ENCODE measurements at regions not wholly inside any gene's neighbourhood (a gene's known extent, or its start where the extent isn't known, plus 50 kb on each side); places are given as distances from the start of the nearest gene placed in this dataset.

DNA sequence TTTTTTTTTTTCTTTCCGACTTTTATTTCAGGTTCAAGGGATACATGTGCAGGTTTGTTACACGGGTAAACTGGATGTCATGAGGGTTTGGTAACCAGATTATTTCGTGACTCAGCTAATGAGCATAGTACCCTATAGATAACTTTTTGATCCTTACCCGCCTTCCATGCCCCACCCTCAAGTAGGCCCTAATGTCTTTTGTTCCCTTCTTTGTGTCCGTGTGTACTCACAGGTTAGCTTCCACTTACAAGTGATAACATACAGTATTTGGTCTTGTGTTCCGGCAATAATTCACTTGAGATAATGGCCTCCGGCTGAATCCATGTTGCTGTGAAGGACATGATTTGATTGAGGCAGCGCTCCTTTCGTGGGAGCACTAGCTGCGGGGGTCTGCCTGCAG lies 402.8 kb upstream of the SGO1 start:
- TF ChIP-seq POLR2A (IDR thresholded peaks at IDR 0.05; ENCODE audit: extremely low read depth, insufficient read length): no peak
- TF ChIP-seq, protein P1, sequence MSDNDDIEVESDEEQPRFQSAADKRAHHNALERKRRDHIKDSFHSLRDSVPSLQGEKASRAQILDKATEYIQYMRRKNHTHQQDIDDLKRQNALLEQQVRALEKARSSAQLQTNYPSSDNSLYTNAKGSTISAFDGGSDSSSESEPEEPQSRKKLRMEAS (IDR thresholded peaks at IDR 0.05; ENCODE audit: low read depth, low read length): no peak
- TF ChIP-seq, protein P2, sequence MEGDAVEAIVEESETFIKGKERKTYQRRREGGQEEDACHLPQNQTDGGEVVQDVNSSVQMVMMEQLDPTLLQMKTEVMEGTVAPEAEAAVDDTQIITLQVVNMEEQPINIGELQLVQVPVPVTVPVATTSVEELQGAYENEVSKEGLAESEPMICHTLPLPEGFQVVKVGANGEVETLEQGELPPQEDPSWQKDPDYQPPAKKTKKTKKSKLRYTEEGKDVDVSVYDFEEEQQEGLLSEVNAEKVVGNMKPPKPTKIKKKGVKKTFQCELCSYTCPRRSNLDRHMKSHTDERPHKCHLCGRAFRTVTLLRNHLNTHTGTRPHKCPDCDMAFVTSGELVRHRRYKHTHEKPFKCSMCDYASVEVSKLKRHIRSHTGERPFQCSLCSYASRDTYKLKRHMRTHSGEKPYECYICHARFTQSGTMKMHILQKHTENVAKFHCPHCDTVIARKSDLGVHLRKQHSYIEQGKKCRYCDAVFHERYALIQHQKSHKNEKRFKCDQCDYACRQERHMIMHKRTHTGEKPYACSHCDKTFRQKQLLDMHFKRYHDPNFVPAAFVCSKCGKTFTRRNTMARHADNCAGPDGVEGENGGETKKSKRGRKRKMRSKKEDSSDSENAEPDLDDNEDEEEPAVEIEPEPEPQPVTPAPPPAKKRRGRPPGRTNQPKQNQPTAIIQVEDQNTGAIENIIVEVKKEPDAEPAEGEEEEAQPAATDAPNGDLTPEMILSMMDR (IDR thresholded peaks at IDR 0.05; ENCODE audit: low read depth, low read length): no peak
- TF ChIP-seq MYC (IDR thresholded peaks at IDR 0.05; ENCODE audit: low read depth, low read length): no peak
- DNase-seq (ENCODE audit: low read depth): no peak
- no peak overlapping the region for H3K4me3 ChIP-seq (ENCODE audit: low read depth, low read length)

DNA sequence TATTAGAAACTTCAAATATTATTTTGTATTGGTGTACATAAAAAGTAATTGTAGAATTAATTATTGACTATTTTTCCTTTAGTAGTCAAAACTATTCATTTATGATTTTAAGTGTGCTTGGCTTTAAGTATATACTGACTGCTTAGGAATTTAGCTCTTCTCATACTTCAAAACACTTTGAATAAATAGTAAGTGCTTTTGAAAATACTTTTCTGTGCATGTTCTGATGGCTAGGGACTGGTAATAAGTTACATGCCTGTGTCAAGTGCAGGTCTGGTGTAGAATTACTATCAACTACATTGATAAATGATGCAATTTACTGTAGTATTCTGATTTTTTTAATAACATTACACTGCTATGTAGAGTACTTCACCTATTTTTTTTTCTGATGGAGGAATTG lies 397.6 kb upstream of the SGO1 start:
- DNase-seq (ENCODE audit: low read depth): no peak
- TF ChIP-seq, protein P2 (IDR thresholded peaks at IDR 0.05; ENCODE audit: low read depth, low read length): no peak
- TF ChIP-seq MYC (IDR thresholded peaks at IDR 0.05; ENCODE audit: low read depth, low read length) (no peak), POLR2A (IDR thresholded peaks at IDR 0.05; ENCODE audit: extremely low read depth, insufficient read length) (no peak)
- TF ChIP-seq, protein P1 (IDR thresholded peaks at IDR 0.05; ENCODE audit: low read depth, low read length): no peak
- no peak overlapping the region for H3K4me3 ChIP-seq (ENCODE audit: low read depth, low read length)

DNA sequence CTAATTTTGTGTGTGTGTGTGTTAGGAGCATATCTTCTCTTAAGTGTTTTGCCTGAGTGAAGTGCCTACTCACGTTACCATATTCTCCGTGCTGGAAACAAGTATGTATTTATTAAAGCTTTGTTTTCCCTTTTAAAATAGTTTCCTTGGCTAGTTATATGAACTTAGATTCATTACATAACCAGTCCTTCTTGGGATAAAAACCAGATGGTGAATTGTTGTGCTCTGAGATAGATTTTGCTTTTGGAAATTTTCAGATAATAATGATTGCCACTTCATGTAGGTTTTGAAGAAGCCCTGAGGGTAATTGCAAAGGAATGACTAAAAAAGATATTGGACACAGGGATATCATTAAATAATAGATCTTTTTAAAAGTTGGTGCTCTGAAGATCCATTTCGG lies 390.2 kb upstream of the SGO1 start:
- H3K4me3 ChIP-seq (ENCODE audit: low read depth, low read length): no peak overlapping the region
- no peak for DNase-seq (ENCODE audit: low read depth)
- TF ChIP-seq, protein P2 (IDR thresholded peaks at IDR 0.05; ENCODE audit: low read depth, low read length): no peak
- TF ChIP-seq POLR2A (IDR thresholded peaks at IDR 0.05; ENCODE audit: extremely low read depth, insufficient read length) (no peak), MYC (IDR thresholded peaks at IDR 0.05; ENCODE audit: low read depth, low read length) (no peak)
- TF ChIP-seq, protein P1 (IDR thresholded peaks at IDR 0.05; ENCODE audit: low read depth, low read length): no peak

DNA sequence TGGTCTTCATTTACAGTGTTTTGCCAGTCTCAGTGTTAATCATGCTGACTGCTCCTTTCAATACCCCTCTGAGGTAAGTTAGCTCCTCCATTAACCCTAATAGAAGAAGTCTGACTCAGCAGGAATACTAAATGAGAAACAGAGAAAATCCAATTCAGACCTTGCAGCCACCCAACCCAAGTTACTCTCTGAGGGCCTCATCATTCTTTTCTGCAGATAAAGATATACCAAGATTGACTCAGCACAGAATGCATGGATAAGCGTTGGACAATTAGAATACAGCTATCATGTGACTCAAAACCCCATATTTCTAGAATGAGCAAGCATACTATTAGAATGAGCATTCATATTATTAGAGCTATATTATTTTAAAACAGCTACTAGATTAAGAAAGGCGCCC lies 389.1 kb upstream of the SGO1 start:
- no peak overlapping the region for H3K4me3 ChIP-seq (ENCODE audit: low read depth, low read length)
- TF ChIP-seq, protein P2 (IDR thresholded peaks at IDR 0.05; ENCODE audit: low read depth, low read length): no peak
- TF ChIP-seq, protein P1 (IDR thresholded peaks at IDR 0.05; ENCODE audit: low read depth, low read length): no peak
- TF ChIP-seq POLR2A (IDR thresholded peaks at IDR 0.05; ENCODE audit: extremely low read depth, insufficient read length): no peak
- TF ChIP-seq MYC (IDR thresholded peaks at IDR 0.05; ENCODE audit: low read depth, low read length): no peak
- DNase-seq (ENCODE audit: low read depth): no peak

DNA sequence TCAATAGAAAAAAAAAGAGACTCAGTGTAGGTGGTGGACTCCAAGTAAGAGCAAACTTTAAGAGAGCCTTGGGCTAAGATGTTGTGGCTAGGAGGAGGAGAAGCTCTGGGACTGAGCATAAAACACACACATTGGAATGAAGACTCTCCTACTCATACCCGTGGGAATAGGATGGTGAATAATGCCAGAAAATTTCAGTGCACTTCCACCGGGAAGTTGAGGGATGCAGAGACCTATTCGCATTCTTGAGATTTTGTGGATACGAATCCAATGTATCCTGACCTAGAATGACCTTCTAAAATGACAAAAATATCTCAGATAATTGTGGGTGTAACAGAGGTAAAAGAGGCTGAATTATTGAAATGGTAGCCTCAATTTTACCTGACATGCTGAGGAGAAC lies 388.7 kb upstream of the SGO1 start:
- DNase-seq (ENCODE audit: low read depth): no peak
- H3K4me3 ChIP-seq (ENCODE audit: low read depth, low read length): no peak overlapping the region
- no peak for TF ChIP-seq MYC (IDR thresholded peaks at IDR 0.05; ENCODE audit: low read depth, low read length)
- TF ChIP-seq POLR2A (IDR thresholded peaks at IDR 0.05; ENCODE audit: extremely low read depth, insufficient read length): no peak
- TF ChIP-seq, protein P1 (IDR thresholded peaks at IDR 0.05; ENCODE audit: low read depth, low read length): no peak
- TF ChIP-seq, protein P2 (IDR thresholded peaks at IDR 0.05; ENCODE audit: low read depth, low read length): no peak

DNA sequence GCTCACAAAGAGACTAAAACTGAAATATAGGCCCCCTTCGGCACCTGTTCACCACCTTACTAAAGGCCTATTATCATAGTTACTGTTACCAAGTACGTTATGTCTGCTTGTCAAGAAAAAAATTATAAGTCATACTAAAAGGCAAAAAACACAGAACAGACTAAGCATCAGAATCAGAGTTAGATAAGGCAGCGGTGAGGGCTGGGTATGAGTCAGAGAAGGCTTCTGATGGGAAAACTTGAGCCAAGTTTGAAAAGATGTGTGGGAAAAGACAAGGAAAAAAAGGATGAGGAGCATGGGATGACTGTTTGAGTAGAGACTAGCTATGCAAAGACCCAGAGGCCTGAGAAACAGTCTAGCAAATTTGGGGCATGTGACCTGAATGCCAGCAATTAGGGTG lies 387.2 kb upstream of the SGO1 start:
- TF ChIP-seq MYC (IDR thresholded peaks at IDR 0.05; ENCODE audit: low read depth, low read length): no peak
- TF ChIP-seq, protein P2 (IDR thresholded peaks at IDR 0.05; ENCODE audit: low read depth, low read length): no peak
- TF ChIP-seq, protein P1 (IDR thresholded peaks at IDR 0.05; ENCODE audit: low read depth, low read length): no peak
- no peak for TF ChIP-seq POLR2A (IDR thresholded peaks at IDR 0.05; ENCODE audit: extremely low read depth, insufficient read length)
- no peak overlapping the region for H3K4me3 ChIP-seq (ENCODE audit: low read depth, low read length)
- no peak for DNase-seq (ENCODE audit: low read depth)

Measured in NB4 (cell line).